22Rv1 (cell line): ENCODE measurements at regions not wholly inside any gene's neighbourhood (a gene's known extent, or its start where the extent isn't known, plus 50 kb on each side); places are given as distances from the start of the nearest gene placed in this dataset.

Experiments
- H3K27ac ChIP-seq: fragments of 450-650 bp; 2 replicates; pipeline ENCODE4 v1.5.1; 2017
- CTCF ChIP-seq: fragments of 450-650 bp; IDR thresholded peaks from 2 replicates; pipeline ENCODE4 v1.5.1; 2017; ENCODE audit warnings: mild to moderate bottlenecking
- ZFX ChIP-seq: fragments of 450-650 bp; IDR thresholded peaks from 2 replicates; pipeline ENCODE4 v1.6.1; 2017; ENCODE audit warnings: antibody characterized with exemption, borderline replicate concordance

- no peak overlapping the region for H3K27ac ChIP-seq
- TF ChIP-seq CTCF (no peak), ZFX (no peak)
Measured at GRCh38 chrX:20317873-20318272, 51.2 kb upstream of the RPS6KA3 start.
